Natural killer cell (primary cell): ENCODE measurements at regions not wholly inside any gene's neighbourhood (a gene's known extent, or its start where the extent isn't known, plus 50 kb on each side); places are given as distances from the start of the nearest gene placed in this dataset.

Experiments
- ATAC-seq, 3 donors: fragments of 150-1000 bp in 2 of 3; fragments of 200-7000 bp in 1 of 3; cut with Tn5 transposase; 1 replicate in 1 of 3; 2 replicates in 2 of 3; pipeline ENCODE4 v1.10.0; 2021; ENCODE audit warnings: mild to moderate bottlenecking in 2 of 3, moderate library complexity in 2 of 3
- DNase-seq, 2 donors: peaks; one replicate each; pipeline versions ENCODE4 v3.0.0 to v3.0.0-alpha.2; 2013 to 2021; ENCODE audit warnings: mixed read lengths in 1 of 2
- H3K27ac ChIP-seq: one replicate; pipeline ENCODE4 v1.5.1; 2013; ENCODE audit warnings: mild to moderate bottlenecking, low read length
- H3K27me3 ChIP-seq: one replicate; pipeline ENCODE4 v1.6.1; 2013; ENCODE audit warnings: low read length; ENCODE audit not compliant: control insufficient read depth, insufficient read depth
- H3K36me3 ChIP-seq: one replicate; pipeline ENCODE4 v1.6.1; 2013; ENCODE audit warnings: low read length; ENCODE audit not compliant: control insufficient read depth, insufficient read depth
- H3K4me1 ChIP-seq: one replicate; pipeline ENCODE4 v1.6.1; 2013; ENCODE audit warnings: low read length; ENCODE audit not compliant: control insufficient read depth, insufficient read depth
- H3K4me3 ChIP-seq: one replicate; pipeline ENCODE4 v1.5.1; 2013; ENCODE audit warnings: low read length
- H3K9me3 ChIP-seq: one replicate; pipeline ENCODE4 v1.6.1; 2013; ENCODE audit warnings: low read length; ENCODE audit not compliant: control insufficient read depth, insufficient read depth
- H3K27ac Mint-ChIP-seq, 2 donors: one replicate each; pipeline ENCODE4 v1.8.0; 2022; ENCODE audit warnings: mild to moderate bottlenecking in 2 of 2, mixed read lengths in 2 of 2, moderate library complexity in 1 of 2
- H3K27me3 Mint-ChIP-seq, 2 donors: one replicate each; pipeline ENCODE4 v1.8.0; 2022; ENCODE audit warnings: low read depth in 2 of 2, mixed read lengths in 2 of 2
- H3K36me3 Mint-ChIP-seq: one replicate; pipeline ENCODE4 v1.8.0; 2022; ENCODE audit warnings: mixed read lengths
- H3K4me1 Mint-ChIP-seq, 2 donors: one replicate each; pipeline ENCODE4 v1.8.0; 2022; ENCODE audit warnings: mixed read lengths in 2 of 2
- H3K4me3 Mint-ChIP-seq: one replicate; pipeline ENCODE4 v1.8.0; 2022; ENCODE audit warnings: mild to moderate bottlenecking, moderate library complexity, mixed read lengths
- H3K9me3 Mint-ChIP-seq, 2 donors: one replicate each; pipeline ENCODE4 v1.8.0; 2022; ENCODE audit warnings: mixed read lengths in 2 of 2
- WGBS: methylation state at CpG from one replicate; pipeline ENCODE4 v1.1.7; 2013; ENCODE audit warnings: missing lambda C conversion rate; ENCODE audit not compliant: insufficient coverage; 5-methylcytosine and 5-hydroxymethylcytosine counted together
- intact Hi-C: fragments of 100-400 bp; cut with micrococcal nuclease; formaldehyde crosslinking; loops from one replicate; pipeline ENCODE4 v1.14.2; 2022
- TF ChIP-seq, protein P1 (sequence below): fragments of 200-600 bp; IDR thresholded peaks from one replicate; pipeline ENCODE4 v1.8.0; 2022; ENCODE audit warnings: antibody characterized with exemption

DNA sequence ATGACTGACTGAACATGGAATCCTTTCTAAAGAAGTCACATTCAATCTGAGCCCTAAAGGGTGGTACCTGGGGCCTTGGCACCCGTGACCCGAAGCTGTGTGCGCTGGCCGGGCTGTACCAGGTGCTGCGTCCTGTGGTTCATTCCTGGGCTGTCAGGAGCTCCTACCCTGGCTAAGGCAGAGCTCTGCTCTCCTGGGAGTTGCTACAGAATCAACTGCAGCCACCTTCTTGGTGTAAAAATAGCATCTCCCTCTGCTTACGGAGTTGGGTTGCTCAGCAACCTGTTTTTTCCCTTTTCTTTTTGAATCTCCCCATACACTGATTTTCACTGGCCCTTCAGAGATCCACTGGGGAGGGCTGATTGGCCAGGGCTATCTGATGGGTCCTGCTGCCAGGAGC, 236.6 kb upstream of the PDE10A start:
- H3K4me3 ChIP-seq, result no peak overlapping the region
- no peak for DNase-seq
- H3K4me1 ChIP-seq, result no peaks in the 10 kb centered on the region
- no peak overlapping the region for H3K27ac ChIP-seq
- Mint-ChIP-seq H3K27me3 (peaks cover 15 to 16% of the 10 kb centered on the region in 2 donors), H3K9me3 (no peaks in the 10 kb centered on the region), H3K27ac (no peak overlapping the region), H3K4me1 (no peaks in the 10 kb centered on the region), H3K4me3 (no peak overlapping the region), H3K36me3 (no peaks in the 10 kb centered on the region)
- H3K27me3 ChIP-seq, result no peaks in the 10 kb centered on the region
- no peaks in the 10 kb centered on the region for H3K9me3 ChIP-seq
- intact Hi-C loops, result no loop called here
- no peaks in the 10 kb centered on the region for H3K36me3 ChIP-seq
- TF ChIP-seq, protein P1, sequence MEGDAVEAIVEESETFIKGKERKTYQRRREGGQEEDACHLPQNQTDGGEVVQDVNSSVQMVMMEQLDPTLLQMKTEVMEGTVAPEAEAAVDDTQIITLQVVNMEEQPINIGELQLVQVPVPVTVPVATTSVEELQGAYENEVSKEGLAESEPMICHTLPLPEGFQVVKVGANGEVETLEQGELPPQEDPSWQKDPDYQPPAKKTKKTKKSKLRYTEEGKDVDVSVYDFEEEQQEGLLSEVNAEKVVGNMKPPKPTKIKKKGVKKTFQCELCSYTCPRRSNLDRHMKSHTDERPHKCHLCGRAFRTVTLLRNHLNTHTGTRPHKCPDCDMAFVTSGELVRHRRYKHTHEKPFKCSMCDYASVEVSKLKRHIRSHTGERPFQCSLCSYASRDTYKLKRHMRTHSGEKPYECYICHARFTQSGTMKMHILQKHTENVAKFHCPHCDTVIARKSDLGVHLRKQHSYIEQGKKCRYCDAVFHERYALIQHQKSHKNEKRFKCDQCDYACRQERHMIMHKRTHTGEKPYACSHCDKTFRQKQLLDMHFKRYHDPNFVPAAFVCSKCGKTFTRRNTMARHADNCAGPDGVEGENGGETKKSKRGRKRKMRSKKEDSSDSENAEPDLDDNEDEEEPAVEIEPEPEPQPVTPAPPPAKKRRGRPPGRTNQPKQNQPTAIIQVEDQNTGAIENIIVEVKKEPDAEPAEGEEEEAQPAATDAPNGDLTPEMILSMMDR, result no peak
- ATAC-seq, result no peak
- WGBS, result 71% methylated on average over 6 of the region's 6 CpGs

DNA sequence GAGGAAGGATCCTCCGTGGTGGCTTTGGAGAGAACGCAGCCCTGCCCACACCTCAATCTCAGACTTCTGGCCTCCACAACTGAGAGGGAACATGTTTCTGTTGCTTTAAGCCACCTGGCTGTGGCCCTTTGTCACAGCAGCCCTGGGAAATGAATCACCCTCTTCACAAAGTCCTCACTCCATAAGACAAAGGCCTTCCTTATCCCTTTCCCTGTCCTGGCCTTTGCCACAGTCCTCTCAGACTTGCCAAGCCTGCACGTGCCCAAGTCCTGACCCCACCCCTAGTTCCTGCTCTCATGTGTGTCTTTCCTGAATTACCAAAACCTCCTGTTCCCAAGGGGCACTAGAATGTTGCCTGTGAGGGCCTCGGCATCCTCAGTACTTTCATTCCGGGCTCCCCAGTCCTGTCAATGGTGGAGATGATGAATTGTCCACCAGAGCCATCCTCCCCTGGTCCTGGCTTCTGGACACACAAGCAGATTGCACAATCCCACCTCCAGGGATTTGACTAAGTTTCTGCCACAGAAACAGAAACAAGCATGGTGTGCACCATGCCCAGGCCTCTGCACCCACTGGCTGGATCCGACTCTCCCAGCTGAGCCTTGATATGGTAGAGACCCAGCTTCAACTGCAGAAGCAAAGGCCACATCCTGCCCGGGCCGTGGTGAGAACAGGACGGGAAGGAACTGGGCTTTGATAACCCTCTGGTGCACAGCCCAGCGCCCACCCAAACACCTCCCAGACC, 232.6 kb upstream of the PDE10A start:
- no peaks in the 10 kb centered on the region for H3K36me3 Mint-ChIP-seq
- Histone ChIP-seq H3K4me1 (no peaks in the 10 kb centered on the region), H3K27ac (no peak overlapping the region), H3K36me3 (no peaks in the 10 kb centered on the region), H3K9me3 (no peaks in the 10 kb centered on the region), H3K4me3 (no peak overlapping the region), H3K27me3 (peaks cover under 1% of the 10 kb centered on the region)
- intact Hi-C loops, result no loop called here
- WGBS, result 56% methylated on average over 10 of the region's 10 CpGs
- no peak overlapping the region for H3K27ac Mint-ChIP-seq
- no peaks in the 10 kb centered on the region for H3K9me3 Mint-ChIP-seq
- H3K4me3 Mint-ChIP-seq, result no peak overlapping the region
- DNase-seq (no peak), ATAC-seq (no peak)
- TF ChIP-seq, protein P1, result no peak
- H3K4me1 Mint-ChIP-seq, result no peaks in the 10 kb centered on the region
- peaks cover 10 to 16% of the 10 kb centered on the region in 2 donors for H3K27me3 Mint-ChIP-seq

DNA sequence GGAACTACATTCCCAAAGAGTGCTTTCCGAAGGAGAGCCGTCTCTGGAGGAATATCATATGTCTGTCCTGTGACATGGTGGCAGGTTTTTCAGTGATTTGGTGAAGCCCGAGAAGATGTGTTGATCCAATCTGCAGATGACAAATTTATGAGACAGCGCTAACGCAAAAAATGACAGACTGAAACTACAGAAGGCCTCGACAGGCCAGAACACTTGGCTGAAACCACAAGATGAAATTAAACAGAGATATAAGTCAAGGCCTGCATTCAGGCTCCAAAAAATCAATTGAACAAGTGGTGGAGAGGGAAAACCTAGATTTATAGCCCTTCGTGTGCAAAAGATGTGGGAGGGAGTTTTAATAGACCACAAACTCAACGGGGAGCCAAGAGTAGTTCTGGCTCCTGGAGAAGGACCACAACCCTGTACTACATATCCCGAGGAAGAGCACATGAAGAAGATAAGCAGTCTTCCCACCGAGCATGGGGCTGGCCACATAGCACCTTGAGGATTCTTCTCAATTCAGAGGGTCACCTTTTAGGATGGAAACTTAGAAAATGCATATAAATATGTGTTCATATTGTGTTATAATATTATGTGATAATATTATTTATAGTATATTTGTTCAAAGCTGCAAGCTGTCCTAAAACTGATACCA, 231.3 kb upstream of the PDE10A start:
- H3K27me3 ChIP-seq, result peaks cover 2% of the 10 kb centered on the region
- H3K27me3 Mint-ChIP-seq, result peaks cover 8 to 16% of the 10 kb centered on the region in 2 donors
- no peak for DNase-seq
- TF ChIP-seq, protein P1, result no peak
- no peaks in the 10 kb centered on the region for H3K4me1 ChIP-seq
- H3K27ac ChIP-seq, result no peak overlapping the region
- no peaks in the 10 kb centered on the region for H3K4me1 Mint-ChIP-seq
- WGBS, result 71% methylated on average over 10 of the region's 10 CpGs
- H3K27ac Mint-ChIP-seq, result no peak overlapping the region
- intact Hi-C loops, result no loop called here
- H3K36me3 Mint-ChIP-seq, result no peaks in the 10 kb centered on the region
- ATAC-seq, result no peak
- H3K36me3 ChIP-seq, result no peaks in the 10 kb centered on the region
- H3K4me3 ChIP-seq, result no peak overlapping the region
- no peaks in the 10 kb centered on the region for H3K9me3 ChIP-seq
- H3K4me3 Mint-ChIP-seq, result no peak overlapping the region
- no peaks in the 10 kb centered on the region for H3K9me3 Mint-ChIP-seq
